Ovary (tissue), 7 donors: ENCODE measurements at regions not wholly inside any gene's neighbourhood (a gene's known extent, or its start where the extent isn't known, plus 50 kb on each side); places are given as distances from the start of the nearest gene placed in this dataset.

Experiments
- DNase-seq, 5 donors: peaks; one replicate each; pipeline ENCODE4 v3.0.0-alpha.2; 2019 to 2020
- H3K27ac ChIP-seq, 2 donors: fragments of 200-600 bp; one replicate each; pipeline versions ENCODE4 v1.5.1 to v1.8.0; 2019 to 2022
- H3K27me3 ChIP-seq: fragments of 200-600 bp; one replicate; pipeline ENCODE4 v1.8.0; 2022
- H3K36me3 ChIP-seq: fragments of 200-600 bp; sonication (generic); one replicate; pipeline ENCODE4 v1.5.1; 2019
- H3K4me1 ChIP-seq: one replicate; pipeline ENCODE4 v1.8.1; 2013; ENCODE audit warnings: mild to moderate bottlenecking, moderate library complexity; ENCODE audit not compliant: insufficient read depth
- H3K4me3 ChIP-seq: fragments of 200-600 bp; sonication (generic); one replicate; pipeline ENCODE4 v1.5.1; 2017
- H3K9me3 ChIP-seq, 2 donors: fragments of 200-600 bp in 1 of 2; sonication (generic) in 1 of 2; one replicate each; pipeline versions ENCODE4 v1.5.1 to v1.8.1; 2013 to 2019; ENCODE audit warnings: mild to moderate bottlenecking in 1 of 2, moderate library complexity in 1 of 2
- CTCF ChIP-seq, 3 donors: fragments of 450-650 bp in 2 of 3; fragments of 200-600 bp in 1 of 3; IDR thresholded peaks; one replicate each; pipeline versions ENCODE4 v1.5.1 to v1.8.0; 2016 to 2022; ENCODE audit warnings: antibody characterized with exemption in 3 of 3, mild to moderate bottlenecking in 1 of 3
- EP300 ChIP-seq: sonication (generic); formaldehyde crosslinking; IDR thresholded peaks from one replicate; pipeline ENCODE4 v1.6.1; 2017; ENCODE audit warnings: antibody characterized with exemption
- POLR2A ChIP-seq: fragments of 450-650 bp; IDR thresholded peaks from one replicate; pipeline ENCODE4 v1.6.1; 2017; ENCODE audit warnings: antibody characterized with exemption, mild to moderate bottlenecking, moderate library complexity
- WGBS, 3 donors: extraction: QIAGEN DNeasy Blood & Tissue Kit in 1 of 3; methylation state at CpG; one replicate each; pipeline versions ENCODE4 v1.1.5 to v1.1.7; 2013 to 2017; 5-methylcytosine and 5-hydroxymethylcytosine counted together
- intact Hi-C, 4 donors: fragments of 100-400 bp; cut with DNase I; formaldehyde crosslinking; loops; one replicate each; pipeline versions ENCODE4 v1.11.0 to v1.15.1; 2022 to 2023
- donor health status: DM: no; HTN: no; CAD: no; lungs with moderate emphysema.
- donor health status: DM: no; HTN: no; CAD: no.
- donor health status: Bipolar disorder and iron deficiency.
- donor health status: DM: no; HTN: no; CAD: no.
- donor health status: DM: yes; HTN: yes; CAD: no.

GRCh38 chr6:18684343-18684742, 297.2 kb downstream of the RNF144B start:
- Histone ChIP-seq H3K4me3 (no peak overlapping the region), H3K27ac (no peak overlapping the region), H3K27me3 (no peaks in the 10 kb centered on the region), H3K36me3 (no peaks in the 10 kb centered on the region), H3K9me3 (no peaks in the 10 kb centered on the region), H3K4me1 (no peaks in the 10 kb centered on the region)
- TF ChIP-seq POLR2A (no peak), EP300 (no peak)
- intact Hi-C loops: no loop called here
- no peak for DNase-seq
- 54 to 74% (median 55%) methylated on average over 3 of the region's 3 CpGs for WGBS, 3 donors

GRCh38 chr6:18692929-18693685, 306.0 kb downstream of the RNF144B start:
- H3K9me3 ChIP-seq: no peaks in the 10 kb centered on the region
- DNase-seq: no peak
- no peaks in the 10 kb centered on the region for H3K4me1 ChIP-seq
- no peak overlapping the region for H3K27ac ChIP-seq
- H3K27me3 ChIP-seq: no peaks in the 10 kb centered on the region
- TF ChIP-seq CTCF (IDR thresholded peaks at IDR 0.05): no peak
- TF ChIP-seq POLR2A: no peak
- TF ChIP-seq EP300: no peak
- WGBS, 3 donors: 30 to 54% (median 30%) methylated on average over 7 of the region's 7 CpGs
- H3K4me3 ChIP-seq: no peak overlapping the region
- H3K36me3 ChIP-seq: no peaks in the 10 kb centered on the region
- intact Hi-C loops: no loop called here

- DNase-seq: no peak
- 72 to 81% (median 78%) methylated on average over 6 of the region's 6 CpGs for WGBS, 3 donors
- no peaks in the 10 kb centered on the region for H3K4me1 ChIP-seq
Measured at GRCh38 chr6:18693881-18694280, 306.7 kb downstream of the RNF144B start.

GRCh38 chr6:18703546-18703945, 316.4 kb downstream of the RNF144B start:
- H3K4me3 ChIP-seq: no peak overlapping the region
- H3K36me3 ChIP-seq: no peaks in the 10 kb centered on the region
- no peak for DNase-seq
- intact Hi-C loops: no loop called here
- no peaks in the 10 kb centered on the region for H3K27me3 ChIP-seq
- WGBS, 3 donors: 59 to 78% (median 77%) methylated on average over 3 of the region's 3 CpGs
- H3K4me1 ChIP-seq: no peaks in the 10 kb centered on the region
- no peak overlapping the region for H3K27ac ChIP-seq
- TF ChIP-seq EP300: no peak
- TF ChIP-seq CTCF (IDR thresholded peaks at IDR 0.05): no peak
- no peak for TF ChIP-seq POLR2A
- H3K9me3 ChIP-seq: no peaks in the 10 kb centered on the region

More at GRCh38 chr6:18693881-18694280, 306.7 kb downstream of the RNF144B start:
- no peak overlapping the region for H3K4me3 ChIP-seq
- intact Hi-C loops: no loop called here
- no peaks in the 10 kb centered on the region for H3K36me3 ChIP-seq
- TF ChIP-seq CTCF (IDR thresholded peaks at IDR 0.05) (no peak), EP300 (no peak), POLR2A (no peak)
- no peaks in the 10 kb centered on the region for H3K9me3 ChIP-seq
- H3K27me3 ChIP-seq: no peaks in the 10 kb centered on the region
- H3K27ac ChIP-seq: no peak overlapping the region

- no peak overlapping the region for H3K27ac ChIP-seq
- WGBS, 3 donors: 63 to 77% (median 66%) methylated on average over 6 of the region's 6 CpGs
- TF ChIP-seq POLR2A (no peak), EP300 (no peak), CTCF (IDR thresholded peaks at IDR 0.05) (no peak)
- no peak overlapping the region for H3K4me3 ChIP-seq
- H3K4me1 ChIP-seq: no peaks in the 10 kb centered on the region
- intact Hi-C loops: no loop called here
- no peaks in the 10 kb centered on the region for H3K27me3 ChIP-seq
- H3K36me3 ChIP-seq: no peaks in the 10 kb centered on the region
- no peaks in the 10 kb centered on the region for H3K9me3 ChIP-seq
- no peak for DNase-seq
Measured at GRCh38 chr6:18707714-18708439, 320.7 kb downstream of the RNF144B start.
